HG02588 (cell line): ENCODE measurements at regions not wholly inside any gene's neighbourhood (a gene's known extent, or its start where the extent isn't known, plus 50 kb on each side); places are given as distances from the start of the nearest gene placed in this dataset.
"Not testable (repeated sequence)": the region's sequence is repeated elsewhere in the genome, so short reads cannot be mapped to it uniquely, and the experiment has no call there.

Experiments
- ATAC-seq: cut with Tn5 transposase; IDR thresholded peaks from one replicate; pipeline ENCODE4 v1.9.1; 2021; ENCODE audit warnings: mild to moderate bottlenecking, moderate library complexity; ENCODE audit not compliant: unreplicated experiment

GRCh38 chr12:104906695-104907094 is 51.4 kb downstream of the SLC41A2 start:
- ATAC-seq = no peak

GRCh38 chr12:104905446-104905845 is 52.6 kb downstream of the SLC41A2 start:
- ATAC-seq = not testable (repeated sequence)

- ATAC-seq = no peak
Observed at GRCh38 chr12:104903648-104904423, 54.3 kb downstream of the SLC41A2 start.

GRCh38 chr12:104902125-104902524 is 56.0 kb downstream of the SLC41A2 start:
- ATAC-seq = no peak

GRCh38 chr12:104896710-104897109 is 61.4 kb downstream of the SLC41A2 start:
- ATAC-seq = no peak

GRCh38 chr12:104896146-104896545 is 61.9 kb downstream of the SLC41A2 start:
- no peak for ATAC-seq

- no peak for ATAC-seq
Observed at GRCh38 chr12:104895415-104895814, 62.7 kb downstream of the SLC41A2 start.

GRCh38 chr12:104890476-104891096 is 67.5 kb downstream of the SLC41A2 start:
- ATAC-seq = no peak

- no peak for ATAC-seq
Observed at GRCh38 chr12:104889735-104890134, 68.4 kb downstream of the SLC41A2 start.

GRCh38 chr12:104888892-104889291 is 69.2 kb downstream of the SLC41A2 start:
- no peak for ATAC-seq

GRCh38 chr12:104888481-104888880 is 69.6 kb downstream of the SLC41A2 start:
- no peak for ATAC-seq

- ATAC-seq = no peak
Observed at GRCh38 chr12:104887452-104887851, 70.6 kb downstream of the SLC41A2 start.

GRCh38 chr12:104886418-104887401 is 71.4 kb downstream of the SLC41A2 start:
- no peak for ATAC-seq

GRCh38 chr12:104878858-104879257 is 79.2 kb downstream of the SLC41A2 start:
- not testable (repeated sequence) for ATAC-seq

- ATAC-seq = no peak
Observed at GRCh38 chr12:104877103-104877705, 80.9 kb downstream of the SLC41A2 start.

- ATAC-seq = no peak
Observed at GRCh38 chr12:104873374-104873773, 84.7 kb downstream of the SLC41A2 start.

- no peak for ATAC-seq
Observed at GRCh38 chr12:104870797-104871196, 87.3 kb downstream of the SLC41A2 start.

- ATAC-seq = no peak
Observed at GRCh38 chr12:104866291-104866690, 91.8 kb downstream of the SLC41A2 start.

- peak; percentile 58 for ATAC-seq
Observed at GRCh38 chr12:104865080-104865479, 93.0 kb downstream of the SLC41A2 start.

- ATAC-seq = no peak
Observed at GRCh38 chr12:104864668-104865067, 93.4 kb downstream of the SLC41A2 start.
